Left hindlimb (tissue), 1 donor: ENCODE measurements at regions not wholly inside any gene's neighbourhood (a gene's known extent, or its start where the extent isn't known, plus 50 kb on each side); places are given as distances from the start of the nearest gene placed in this dataset.
"Not testable (repeated sequence)": the region's sequence is repeated elsewhere in the genome, so short reads cannot be mapped to it uniquely, and the experiment has no call there.

Experiments used
- DNase-seq: peaks from one replicate; pipeline ENCODE4 v3.0.0-alpha.2; 2018

- DNase-seq, result no peak
Measured at GRCh38 chr6:109253366-109253765, 128.9 kb downstream of the CD164 start.

GRCh38 chr6:109252261-109253041, 129.8 kb downstream of the CD164 start:
- no peak for DNase-seq

GRCh38 chr6:109251839-109252238, 130.4 kb downstream of the CD164 start:
- DNase-seq, result no peak

GRCh38 chr6:109250544-109251156, 131.6 kb downstream of the CD164 start:
- DNase-seq, result not testable (repeated sequence)

- DNase-seq, result no peak
Measured at GRCh38 chr6:109243863-109244825, 138.1 kb downstream of the CD164 start.

GRCh38 chr6:109242925-109243324, 139.3 kb downstream of the CD164 start:
- DNase-seq, result no peak

- DNase-seq, result no peak
Measured at GRCh38 chr6:109242029-109242428, 140.2 kb downstream of the CD164 start.

GRCh38 chr6:109241199-109241598, 141.1 kb downstream of the CD164 start:
- DNase-seq, result no peak

- DNase-seq, result no peak
Measured at GRCh38 chr6:109240370-109241084, 141.7 kb downstream of the CD164 start.

- no peak for DNase-seq
Measured at GRCh38 chr6:109239651-109240321, 142.5 kb downstream of the CD164 start.

- DNase-seq, result no peak
Measured at GRCh38 chr6:109239160-109239559, 143.1 kb downstream of the CD164 start.

- no peak for DNase-seq
Measured at GRCh38 chr6:109238396-109238795, 143.1 kb downstream of the CEP57L1 start.

- DNase-seq, result no peak
Measured at GRCh38 chr6:109237986-109238329, 142.7 kb downstream of the CEP57L1 start.

- no peak for DNase-seq
Measured at GRCh38 chr6:109237077-109237985, 142.0 kb downstream of the CEP57L1 start.

- no peak for DNase-seq
Measured at GRCh38 chr6:109236115-109237076, 141.1 kb downstream of the CEP57L1 start.

- DNase-seq, result no peak
Measured at GRCh38 chr6:109235481-109236038, 140.3 kb downstream of the CEP57L1 start.

GRCh38 chr6:109230453-109230852, 135.1 kb downstream of the CEP57L1 start:
- no peak for DNase-seq

GRCh38 chr6:109229536-109229935, 134.2 kb downstream of the CEP57L1 start:
- DNase-seq, result no peak

- no peak for DNase-seq
Measured at GRCh38 chr6:109227646-109228045, 132.3 kb downstream of the CEP57L1 start.

GRCh38 chr6:109226353-109226752, 131.0 kb downstream of the CEP57L1 start:
- DNase-seq, result no peak
